ENCODE measurements at regions not wholly inside any gene's neighbourhood (a gene's known extent, or its start where the extent isn't known, plus 50 kb on each side); places are given as distances from the start of the nearest gene placed in this dataset.

DNA sequence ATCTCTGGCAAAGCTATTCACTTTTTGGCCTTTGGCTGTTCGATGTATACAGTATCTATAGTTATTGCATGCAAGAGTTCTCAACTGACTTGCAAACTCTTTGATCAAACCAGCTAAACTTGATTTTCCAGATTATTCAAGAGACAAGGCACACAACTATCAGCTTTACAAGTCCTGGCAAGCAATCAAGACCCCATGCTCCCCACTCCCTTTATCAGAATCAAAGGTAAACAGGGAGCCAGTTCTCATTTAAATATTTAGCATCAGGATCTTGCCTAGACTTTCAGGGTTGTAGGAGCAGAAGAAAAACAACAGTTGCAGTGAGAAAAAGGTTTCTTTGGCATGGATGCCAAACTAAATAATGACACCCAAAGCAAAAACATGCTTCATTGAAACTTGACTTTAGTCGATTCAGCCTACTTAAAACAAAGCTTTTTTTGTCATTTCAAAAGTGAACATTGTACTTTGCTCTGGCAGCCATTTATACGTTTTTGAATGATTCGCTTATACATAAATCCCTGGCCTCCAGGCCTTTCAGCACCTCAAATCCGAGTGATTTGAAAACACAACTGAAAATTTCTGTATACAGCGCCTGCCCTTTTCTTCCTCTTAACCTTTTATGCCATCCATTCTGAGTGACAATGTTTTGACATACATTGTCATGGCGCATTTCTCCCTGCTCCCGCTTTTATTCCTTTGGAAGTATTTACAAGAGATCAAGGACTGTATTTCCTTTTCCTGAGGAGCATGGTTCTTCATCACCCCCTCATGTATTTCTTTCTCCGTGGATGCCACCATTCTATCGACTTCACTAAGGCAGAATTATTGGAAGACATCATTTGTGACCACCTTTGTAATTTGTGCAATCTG is 340.8 kb downstream of the KLF5 start:
- ChIA-PET CTCF (no interaction called here), POLR2A (no interaction called here)
- DNase-seq (ENCODE audit: low read depth, low spot score) = no peak
- TF ChIP-seq, protein P1, sequence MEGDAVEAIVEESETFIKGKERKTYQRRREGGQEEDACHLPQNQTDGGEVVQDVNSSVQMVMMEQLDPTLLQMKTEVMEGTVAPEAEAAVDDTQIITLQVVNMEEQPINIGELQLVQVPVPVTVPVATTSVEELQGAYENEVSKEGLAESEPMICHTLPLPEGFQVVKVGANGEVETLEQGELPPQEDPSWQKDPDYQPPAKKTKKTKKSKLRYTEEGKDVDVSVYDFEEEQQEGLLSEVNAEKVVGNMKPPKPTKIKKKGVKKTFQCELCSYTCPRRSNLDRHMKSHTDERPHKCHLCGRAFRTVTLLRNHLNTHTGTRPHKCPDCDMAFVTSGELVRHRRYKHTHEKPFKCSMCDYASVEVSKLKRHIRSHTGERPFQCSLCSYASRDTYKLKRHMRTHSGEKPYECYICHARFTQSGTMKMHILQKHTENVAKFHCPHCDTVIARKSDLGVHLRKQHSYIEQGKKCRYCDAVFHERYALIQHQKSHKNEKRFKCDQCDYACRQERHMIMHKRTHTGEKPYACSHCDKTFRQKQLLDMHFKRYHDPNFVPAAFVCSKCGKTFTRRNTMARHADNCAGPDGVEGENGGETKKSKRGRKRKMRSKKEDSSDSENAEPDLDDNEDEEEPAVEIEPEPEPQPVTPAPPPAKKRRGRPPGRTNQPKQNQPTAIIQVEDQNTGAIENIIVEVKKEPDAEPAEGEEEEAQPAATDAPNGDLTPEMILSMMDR (IDR thresholded peaks at IDR 0.05; ENCODE audit: insufficient read depth, low read length, missing control alignments) = no peak
- H3K4me3 ChIP-seq (ENCODE audit: low read depth, low read length) = no peak overlapping the region

DNA sequence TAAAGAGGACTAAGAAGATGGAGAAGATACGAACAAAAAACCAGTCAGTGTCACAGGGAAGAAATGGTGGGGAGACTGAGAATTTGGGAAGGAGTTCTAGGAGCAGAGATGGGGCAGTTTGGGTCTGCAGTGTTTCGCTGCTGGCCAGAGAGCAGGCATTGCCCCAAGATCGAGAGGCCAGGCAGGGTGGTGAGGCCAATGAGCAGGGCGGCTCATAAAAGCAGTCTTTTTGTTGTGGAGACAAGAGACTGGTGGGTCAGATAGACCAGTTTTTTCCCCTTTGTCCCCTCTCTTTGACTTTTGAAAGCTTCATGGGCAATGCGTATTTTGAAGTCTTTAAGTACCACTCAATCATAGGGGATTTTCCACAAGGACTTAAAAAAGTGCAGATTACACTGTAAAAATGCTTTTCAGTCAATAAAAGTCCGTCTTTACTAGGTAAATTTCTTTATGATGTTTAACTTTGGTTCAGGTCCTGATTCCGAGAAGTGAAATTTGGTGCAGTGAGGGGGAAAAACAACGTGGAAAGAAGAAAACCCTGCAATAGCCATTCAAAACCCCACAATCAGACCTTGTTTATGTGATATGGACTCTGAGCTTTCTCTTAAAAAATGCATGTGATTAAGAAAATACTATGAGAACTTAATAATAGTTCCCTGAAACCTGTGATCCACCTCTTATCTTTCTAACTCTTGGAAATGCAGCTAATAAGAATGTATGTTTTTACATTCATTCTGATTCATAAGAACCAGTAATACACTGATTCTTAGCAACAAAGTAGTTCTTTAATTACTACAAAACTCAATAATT is 338.9 kb downstream of the KLF5 start:
- TF ChIP-seq, protein P1 (IDR thresholded peaks at IDR 0.05; ENCODE audit: insufficient read depth, low read length, missing control alignments) = no peak
- no peak overlapping the region for H3K4me3 ChIP-seq (ENCODE audit: low read depth, low read length)
- POLR2A ChIA-PET = no interaction called here
- no peak for DNase-seq (ENCODE audit: low read depth, low spot score)
- CTCF ChIA-PET = no interaction called here

DNA sequence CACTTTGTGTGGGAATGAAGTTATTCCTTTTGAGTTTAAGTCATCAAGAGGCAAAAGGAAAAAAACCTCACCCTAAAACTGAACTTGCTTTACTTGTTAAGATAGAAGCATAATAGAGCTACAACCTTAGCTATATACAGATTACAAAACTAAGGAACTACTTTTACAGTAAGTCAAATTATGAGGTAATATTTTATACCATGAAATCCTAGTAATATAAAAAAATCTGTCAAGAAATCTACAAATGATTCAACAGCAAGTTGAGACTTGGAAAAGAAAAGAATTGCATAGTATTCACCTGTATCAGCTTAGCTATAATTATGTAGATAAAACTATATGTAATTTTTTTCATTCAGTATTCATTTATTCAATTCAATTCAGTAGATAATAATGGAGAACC is 335.3 kb downstream of the KLF5 start:
- TF ChIP-seq, protein P1 (IDR thresholded peaks at IDR 0.05; ENCODE audit: insufficient read depth, low read length, missing control alignments) = no peak
- DNase-seq (ENCODE audit: low read depth, low spot score) = no peak
- CTCF ChIA-PET = no interaction called here
- POLR2A ChIA-PET = no interaction called here
- no peak overlapping the region for H3K4me3 ChIP-seq (ENCODE audit: low read depth, low read length)

DNA sequence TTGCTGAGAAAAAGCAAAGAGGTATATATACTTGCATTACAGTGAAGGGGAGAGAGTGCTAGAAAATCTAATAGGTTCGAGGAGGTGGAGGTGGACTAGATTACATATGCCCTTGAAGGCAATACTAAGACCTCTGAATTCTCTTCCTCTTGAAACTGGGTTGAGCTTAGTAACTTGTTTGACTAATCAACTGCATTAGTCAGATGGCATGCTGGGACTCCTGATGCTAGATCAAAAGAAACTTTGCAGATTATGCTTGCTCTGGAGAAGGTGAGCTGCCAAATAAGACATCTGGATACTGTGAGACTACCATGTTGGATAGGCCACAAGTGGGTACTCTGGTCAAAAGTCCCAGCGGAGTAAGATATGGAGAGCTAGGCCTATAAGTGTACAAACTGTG is 331.3 kb downstream of the KLF5 start:
- TF ChIP-seq, protein P1 (IDR thresholded peaks at IDR 0.05; ENCODE audit: insufficient read depth, low read length, missing control alignments) = no peak
- H3K4me3 ChIP-seq (ENCODE audit: low read depth, low read length) = no peak overlapping the region
- CTCF ChIA-PET = no interaction called here
- no peak for DNase-seq (ENCODE audit: low read depth, low spot score)
- POLR2A ChIA-PET = no interaction called here

DNA sequence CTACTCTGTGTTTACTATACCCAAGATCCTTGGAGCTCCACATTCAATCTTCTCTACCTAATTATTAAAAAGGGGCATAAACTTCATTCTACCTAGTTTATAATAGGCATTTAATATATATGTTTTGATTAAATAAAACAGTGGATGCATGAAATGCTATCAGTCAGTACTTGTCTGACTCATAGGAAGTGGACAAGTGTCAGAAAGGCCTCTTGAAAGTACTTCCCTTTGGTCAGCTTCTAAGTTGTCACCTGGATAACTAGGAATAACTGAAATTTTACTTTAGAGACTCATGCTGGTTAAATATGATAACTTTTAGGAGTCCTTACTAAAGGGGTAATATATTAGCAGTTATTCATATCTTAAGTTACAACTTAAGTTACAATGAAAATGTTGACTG is 329.8 kb downstream of the KLF5 start:
- no peak for DNase-seq (ENCODE audit: low read depth, low spot score)
- no peak overlapping the region for H3K4me3 ChIP-seq (ENCODE audit: low read depth, low read length)
- TF ChIP-seq, protein P1 (IDR thresholded peaks at IDR 0.05; ENCODE audit: insufficient read depth, low read length, missing control alignments) = no peak
- ChIA-PET POLR2A (no interaction called here), CTCF (interaction anchor here (1.0 kb wide), 1 partner anchor 13 kb away, joined by 4 read pairs; no protein-coding TSS in a partner anchor)

DNA sequence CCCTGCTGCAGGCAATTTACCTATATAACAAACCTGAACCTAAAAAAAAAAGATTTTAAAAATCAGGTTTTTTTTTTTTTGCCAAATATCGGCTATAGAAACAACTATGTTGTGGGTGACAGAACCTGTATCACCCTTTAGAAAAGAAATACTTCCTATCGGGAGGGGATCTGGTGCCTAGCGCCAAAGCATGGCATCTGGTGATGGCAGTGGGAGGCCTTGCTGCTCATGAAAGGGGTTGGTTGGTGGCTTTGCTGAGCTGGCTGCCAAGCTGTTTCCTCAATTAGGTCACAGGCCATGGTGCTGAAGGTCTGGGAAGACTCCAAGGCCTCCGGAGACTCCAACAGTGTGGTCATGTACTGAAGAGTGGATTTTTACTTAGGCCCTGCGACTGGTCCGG is 328.5 kb downstream of the KLF5 start:
- ChIA-PET POLR2A (no interaction called here), CTCF (no interaction called here)
- DNase-seq (ENCODE audit: low read depth, low spot score) = no peak
- H3K4me3 ChIP-seq (ENCODE audit: low read depth, low read length) = no peak overlapping the region
- TF ChIP-seq, protein P1 (IDR thresholded peaks at IDR 0.05; ENCODE audit: insufficient read depth, low read length, missing control alignments) = no peak
